NCI-H1105 treated with DMSO at 0.1 percent for 48 hours (cell line): ENCODE measurements at regions not wholly inside any gene's neighbourhood (a gene's known extent, or its start where the extent isn't known, plus 50 kb on each side); places are given as distances from the start of the nearest gene placed in this dataset.

ENCODE experiments used
- DNase-seq: peaks from one replicate; lab custom pipeline; 2025; lab: John Stamatoyannopoulos, UW

GRCh38 chr2:120917886-120918285 is 182.2 kb downstream of the GLI2 start:
- no peak for DNase-seq

GRCh38 chr2:120919216-120919615 is 183.5 kb downstream of the GLI2 start:
- no peak for DNase-seq

GRCh38 chr2:120919771-120920453 is 184.2 kb downstream of the GLI2 start:
- DNase-seq, result no peak

- no peak for DNase-seq
Measured at GRCh38 chr2:120920454-120921148, 184.9 kb downstream of the GLI2 start.

GRCh38 chr2:120921457-120921856 is 185.8 kb downstream of the GLI2 start:
- no peak for DNase-seq

- DNase-seq, result no peak
Measured at GRCh38 chr2:120922571-120923332, 187.1 kb downstream of the GLI2 start.

- DNase-seq, result no peak
Measured at GRCh38 chr2:120923426-120923825, 187.8 kb downstream of the GLI2 start.

- DNase-seq, result no peak
Measured at GRCh38 chr2:120924924-120925323, 189.3 kb downstream of the GLI2 start.

- peak; percentile 3 for DNase-seq
Measured at GRCh38 chr2:120926463-120927264, 191.0 kb downstream of the GLI2 start.

- DNase-seq, result no peak
Measured at GRCh38 chr2:120927265-120927628, 191.6 kb downstream of the GLI2 start.

GRCh38 chr2:120929829-120930228 is 194.2 kb downstream of the GLI2 start:
- DNase-seq, result no peak

GRCh38 chr2:120930236-120930635 is 194.6 kb downstream of the GLI2 start:
- DNase-seq, result no peak

GRCh38 chr2:120930864-120931263 is 195.2 kb downstream of the GLI2 start:
- no peak for DNase-seq

GRCh38 chr2:120932472-120932871 is 196.8 kb downstream of the GLI2 start:
- DNase-seq, result no peak

- DNase-seq, result no peak
Measured at GRCh38 chr2:120932881-120933280, 197.2 kb downstream of the GLI2 start.

GRCh38 chr2:120933693-120934573 is 198.3 kb downstream of the GLI2 start:
- DNase-seq, result no peak

- no peak for DNase-seq
Measured at GRCh38 chr2:120934574-120935338, 199.1 kb downstream of the GLI2 start.

GRCh38 chr2:120935339-120936313 is 200.0 kb downstream of the GLI2 start:
- DNase-seq, result no peak
